22Rv1 (cell line): ENCODE measurements at regions not wholly inside any gene's neighbourhood (a gene's known extent, or its start where the extent isn't known, plus 50 kb on each side); places are given as distances from the start of the nearest gene placed in this dataset.

Source experiments
- ZFX ChIP-seq: fragments of 450-650 bp; IDR thresholded peaks from 2 replicates; pipeline ENCODE4 v1.6.1; 2017; ENCODE audit warnings: antibody characterized with exemption, borderline replicate concordance
- TF ChIP-seq, protein P1 (sequence below): fragments of 450-650 bp; IDR thresholded peaks from 2 replicates; pipeline ENCODE4 v1.5.1; 2017; ENCODE audit warnings: mild to moderate bottlenecking

DNA sequence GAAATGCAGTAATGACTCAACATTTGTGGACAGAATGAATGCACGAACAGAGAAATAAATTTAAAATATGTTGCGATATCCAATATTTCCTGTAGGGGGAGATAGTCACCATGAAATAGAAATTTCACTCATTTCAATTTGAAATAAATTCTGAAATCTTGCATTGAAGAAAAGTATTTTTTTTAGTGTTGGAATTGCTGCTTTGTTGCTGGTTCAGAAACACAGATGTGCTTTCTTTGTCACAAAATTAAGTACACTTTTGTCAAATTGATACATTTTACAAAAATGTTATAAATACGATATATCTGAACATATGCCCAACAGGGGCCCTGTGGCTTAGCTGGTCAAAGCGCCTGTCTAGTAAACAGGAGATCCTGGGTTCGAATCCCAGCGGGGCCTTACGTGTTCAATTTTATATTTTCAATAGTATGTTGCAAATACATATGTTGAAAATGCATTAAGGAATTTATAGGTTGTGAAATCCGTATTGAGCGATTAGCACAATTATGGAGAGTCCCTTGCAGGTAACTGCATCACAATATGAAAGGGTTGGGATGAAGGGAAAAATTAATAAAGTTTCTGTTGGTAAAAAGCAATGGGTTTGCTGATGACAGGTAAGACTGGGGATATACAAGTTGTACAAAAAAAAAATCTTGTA is 85.4 kb upstream of the PRSS16 start:
- TF ChIP-seq, protein P1, sequence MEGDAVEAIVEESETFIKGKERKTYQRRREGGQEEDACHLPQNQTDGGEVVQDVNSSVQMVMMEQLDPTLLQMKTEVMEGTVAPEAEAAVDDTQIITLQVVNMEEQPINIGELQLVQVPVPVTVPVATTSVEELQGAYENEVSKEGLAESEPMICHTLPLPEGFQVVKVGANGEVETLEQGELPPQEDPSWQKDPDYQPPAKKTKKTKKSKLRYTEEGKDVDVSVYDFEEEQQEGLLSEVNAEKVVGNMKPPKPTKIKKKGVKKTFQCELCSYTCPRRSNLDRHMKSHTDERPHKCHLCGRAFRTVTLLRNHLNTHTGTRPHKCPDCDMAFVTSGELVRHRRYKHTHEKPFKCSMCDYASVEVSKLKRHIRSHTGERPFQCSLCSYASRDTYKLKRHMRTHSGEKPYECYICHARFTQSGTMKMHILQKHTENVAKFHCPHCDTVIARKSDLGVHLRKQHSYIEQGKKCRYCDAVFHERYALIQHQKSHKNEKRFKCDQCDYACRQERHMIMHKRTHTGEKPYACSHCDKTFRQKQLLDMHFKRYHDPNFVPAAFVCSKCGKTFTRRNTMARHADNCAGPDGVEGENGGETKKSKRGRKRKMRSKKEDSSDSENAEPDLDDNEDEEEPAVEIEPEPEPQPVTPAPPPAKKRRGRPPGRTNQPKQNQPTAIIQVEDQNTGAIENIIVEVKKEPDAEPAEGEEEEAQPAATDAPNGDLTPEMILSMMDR: peak; percentile 83
- no peak for TF ChIP-seq ZFX
